ENCODE measurements at regions not wholly inside any gene's neighbourhood (a gene's known extent, or its start where the extent isn't known, plus 50 kb on each side); places are given as distances from the start of the nearest gene placed in this dataset.
"Not testable (repeated sequence)": the region's sequence is repeated elsewhere in the genome, so short reads cannot be mapped to it uniquely, and the experiment has no call there.

DNA sequence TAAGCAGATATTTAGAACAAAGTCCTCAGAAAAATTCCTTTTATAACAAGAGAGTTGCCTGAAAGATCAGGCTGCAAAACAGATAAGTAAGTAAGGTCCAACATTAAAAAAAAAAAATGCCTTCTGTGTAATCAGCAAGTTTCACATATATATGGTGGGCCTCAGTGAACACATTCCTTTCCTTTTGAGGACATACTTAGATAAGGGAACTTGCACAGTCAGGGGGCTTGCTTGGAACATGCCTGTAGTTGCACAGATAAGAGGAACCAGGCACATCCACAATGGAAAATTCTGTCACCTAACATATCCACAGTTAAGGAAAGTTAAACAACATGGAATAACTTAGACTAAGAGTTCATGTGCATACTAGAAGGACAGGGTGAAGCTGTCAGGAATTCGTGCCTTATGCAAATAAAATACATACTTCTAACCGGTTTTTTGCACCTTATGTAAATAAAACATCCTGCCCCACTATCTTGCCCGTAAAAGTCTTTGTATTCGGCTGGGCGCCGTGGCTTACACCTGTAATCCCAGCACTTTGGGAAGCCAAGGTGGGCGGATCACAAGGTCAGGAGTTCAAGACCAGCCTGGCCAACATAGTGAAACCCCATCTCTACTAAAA lies 257.3 kb downstream of the ZNF33B start:
- DNase-seq (ENCODE audit: low read depth), result no peak
- H3K4me3 ChIP-seq (ENCODE audit: low read depth, low read length), result no peak overlapping the region
- TF ChIP-seq, protein P1, sequence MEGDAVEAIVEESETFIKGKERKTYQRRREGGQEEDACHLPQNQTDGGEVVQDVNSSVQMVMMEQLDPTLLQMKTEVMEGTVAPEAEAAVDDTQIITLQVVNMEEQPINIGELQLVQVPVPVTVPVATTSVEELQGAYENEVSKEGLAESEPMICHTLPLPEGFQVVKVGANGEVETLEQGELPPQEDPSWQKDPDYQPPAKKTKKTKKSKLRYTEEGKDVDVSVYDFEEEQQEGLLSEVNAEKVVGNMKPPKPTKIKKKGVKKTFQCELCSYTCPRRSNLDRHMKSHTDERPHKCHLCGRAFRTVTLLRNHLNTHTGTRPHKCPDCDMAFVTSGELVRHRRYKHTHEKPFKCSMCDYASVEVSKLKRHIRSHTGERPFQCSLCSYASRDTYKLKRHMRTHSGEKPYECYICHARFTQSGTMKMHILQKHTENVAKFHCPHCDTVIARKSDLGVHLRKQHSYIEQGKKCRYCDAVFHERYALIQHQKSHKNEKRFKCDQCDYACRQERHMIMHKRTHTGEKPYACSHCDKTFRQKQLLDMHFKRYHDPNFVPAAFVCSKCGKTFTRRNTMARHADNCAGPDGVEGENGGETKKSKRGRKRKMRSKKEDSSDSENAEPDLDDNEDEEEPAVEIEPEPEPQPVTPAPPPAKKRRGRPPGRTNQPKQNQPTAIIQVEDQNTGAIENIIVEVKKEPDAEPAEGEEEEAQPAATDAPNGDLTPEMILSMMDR (conservative IDR thresholded peaks at IDR 0.05; ENCODE audit: low read depth, low read length), result no peak

DNA sequence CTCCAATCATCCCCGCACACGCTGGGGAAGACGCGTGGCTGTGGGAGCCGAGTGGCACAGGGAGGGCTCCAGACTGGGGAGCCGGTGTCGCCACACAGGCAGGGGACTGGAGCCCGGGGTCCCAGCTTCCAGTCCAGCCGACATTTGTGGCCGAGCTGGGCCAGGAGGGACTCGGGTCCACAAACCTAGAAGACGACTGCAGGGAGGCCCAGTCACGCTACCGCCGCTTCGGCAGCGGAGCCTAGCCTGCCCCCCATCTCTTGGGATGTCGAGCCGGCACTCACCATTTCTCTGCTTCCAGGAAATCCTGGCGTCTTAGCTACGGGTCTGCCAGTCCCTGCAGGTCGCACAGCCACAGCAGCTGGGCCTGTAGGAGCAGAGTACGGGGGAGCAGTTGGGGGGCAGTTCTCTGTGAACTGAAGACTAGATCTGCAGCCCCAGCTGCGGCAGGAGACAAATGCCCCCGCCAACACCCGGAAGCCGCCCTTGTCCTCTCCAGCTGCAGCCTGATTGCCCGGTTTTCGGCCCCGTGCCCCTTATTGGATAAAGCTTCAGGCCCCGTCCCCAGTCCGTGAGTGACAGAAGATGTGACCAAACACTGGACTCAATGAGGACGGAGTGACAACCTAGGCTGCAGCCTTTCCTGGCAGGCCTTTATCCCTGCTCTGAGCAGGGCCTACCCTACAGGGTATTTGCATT lies 270.7 kb downstream of the ZNF33B start:
- peak; percentile 40 for DNase-seq (ENCODE audit: low read depth)
- peak overlapping the region; percentile 68 for H3K4me3 ChIP-seq (ENCODE audit: low read depth, low read length)
- TF ChIP-seq, protein P1 (conservative IDR thresholded peaks at IDR 0.05; ENCODE audit: low read depth, low read length), result no peak

DNA sequence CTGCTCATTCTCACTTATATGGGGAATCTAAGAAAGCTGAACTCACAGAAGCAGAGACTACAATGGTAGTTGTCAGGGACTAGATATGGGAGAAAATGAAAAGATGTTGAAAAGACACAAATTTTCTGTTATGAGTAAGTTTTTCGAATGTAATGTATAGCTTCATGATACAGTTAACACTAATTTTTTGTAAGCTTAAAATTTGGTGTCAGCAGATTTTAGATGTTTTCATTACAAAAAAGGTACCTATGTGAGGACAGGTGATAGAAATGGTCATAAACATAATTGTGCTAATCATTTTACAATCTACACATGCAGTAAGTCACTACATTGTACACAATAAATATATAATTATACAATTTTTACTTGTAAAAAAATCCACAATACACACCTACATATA lies 286.6 kb downstream of the ZNF33B start:
- no peak for DNase-seq (ENCODE audit: low read depth)
- TF ChIP-seq, protein P1 (conservative IDR thresholded peaks at IDR 0.05; ENCODE audit: low read depth, low read length), result no peak
- H3K4me3 ChIP-seq (ENCODE audit: low read depth, low read length), result no peak overlapping the region

DNA sequence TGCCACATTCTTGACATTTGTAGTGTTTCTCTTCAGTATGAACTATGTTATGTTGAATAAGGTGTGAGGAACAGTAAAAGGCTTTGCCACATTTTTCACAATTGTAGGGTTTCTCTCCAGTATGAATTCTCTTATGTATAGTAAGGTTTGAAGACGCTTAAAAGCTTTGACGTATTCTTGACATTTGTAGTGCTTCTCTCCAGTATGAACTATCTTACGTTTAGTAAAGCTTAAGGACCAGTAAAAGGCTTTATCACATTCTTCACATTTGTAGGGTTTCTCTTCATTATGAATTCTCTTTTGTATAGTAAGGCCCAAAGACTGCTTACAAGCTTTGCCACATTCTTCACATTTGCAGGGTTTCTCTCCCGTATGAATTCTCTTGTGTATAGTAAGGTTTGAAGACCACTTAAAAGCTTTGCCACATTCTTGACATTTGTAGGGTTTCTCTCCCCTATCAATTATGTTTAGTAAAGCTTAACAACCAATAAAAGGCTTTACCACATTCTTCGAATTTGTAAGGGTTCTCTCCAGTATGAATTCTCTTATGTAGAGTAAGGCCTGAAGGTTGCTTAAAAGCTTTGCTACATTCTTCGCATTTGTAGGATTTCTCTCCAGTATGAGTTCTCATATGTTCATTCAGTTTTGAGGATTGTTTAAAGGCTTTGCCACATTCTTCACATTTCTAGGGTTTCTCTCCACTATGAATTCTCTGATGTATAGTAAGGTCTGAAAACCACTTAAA lies 301.6 kb downstream of the ZNF33B start:
- not testable (repeated sequence) for H3K4me3 ChIP-seq (ENCODE audit: low read depth, low read length); DNase-seq (ENCODE audit: low read depth)

DNA sequence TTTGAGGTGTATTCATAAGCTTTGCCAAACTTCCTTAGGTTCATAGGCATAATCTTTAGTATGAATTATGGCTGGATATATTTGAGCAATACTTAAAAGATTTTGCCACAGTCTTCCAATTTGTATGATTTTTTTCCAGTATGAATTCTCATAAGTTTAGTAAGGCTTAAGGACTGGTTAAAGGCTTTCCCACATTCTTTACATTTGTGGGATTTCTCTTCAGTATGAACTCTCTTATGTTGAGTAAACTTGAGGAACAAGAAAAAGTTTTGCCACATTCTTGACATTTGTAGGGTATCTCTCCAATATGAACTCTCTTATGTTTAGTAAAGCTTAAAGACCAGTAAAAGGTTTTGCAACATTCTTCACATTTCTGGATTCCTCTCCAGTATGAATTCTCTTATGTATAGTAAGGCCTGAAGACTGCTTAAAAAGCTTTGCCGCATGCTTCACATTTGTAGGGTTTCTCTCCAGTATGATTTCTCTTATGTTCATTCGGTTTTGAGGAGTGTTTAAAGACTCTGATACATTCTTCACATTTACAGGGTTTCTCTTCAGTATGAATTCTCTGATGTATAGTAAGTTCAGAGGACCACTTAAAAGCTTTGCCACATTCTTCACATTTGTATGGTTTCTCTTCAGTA lies 302.6 kb downstream of the ZNF33B start:
- not testable (repeated sequence) for DNase-seq (ENCODE audit: low read depth); H3K4me3 ChIP-seq (ENCODE audit: low read depth, low read length)

DNA sequence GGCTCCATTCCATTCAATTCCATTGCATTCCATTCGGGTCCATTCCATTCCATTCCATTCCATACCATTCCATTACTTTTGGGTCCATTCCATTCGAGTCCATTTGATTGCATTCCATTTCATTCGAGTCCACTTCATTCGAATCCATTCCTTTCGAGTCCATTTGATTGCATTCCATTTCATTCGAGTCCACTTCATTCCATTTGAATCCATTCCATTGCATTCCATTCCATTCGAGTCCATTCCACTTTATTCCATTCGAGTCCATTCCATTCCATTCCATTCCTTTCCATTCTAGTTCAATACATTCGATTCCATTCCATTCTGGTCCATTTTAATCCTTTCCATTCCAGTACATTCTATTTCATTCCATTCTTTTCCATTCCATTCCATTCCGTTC lies 334.0 kb downstream of the ZNF33B start:
- DNase-seq (ENCODE audit: low read depth), result no peak
- TF ChIP-seq, protein P1 (conservative IDR thresholded peaks at IDR 0.05; ENCODE audit: low read depth, low read length), result no peak
- no peak overlapping the region for H3K4me3 ChIP-seq (ENCODE audit: low read depth, low read length)

DNA sequence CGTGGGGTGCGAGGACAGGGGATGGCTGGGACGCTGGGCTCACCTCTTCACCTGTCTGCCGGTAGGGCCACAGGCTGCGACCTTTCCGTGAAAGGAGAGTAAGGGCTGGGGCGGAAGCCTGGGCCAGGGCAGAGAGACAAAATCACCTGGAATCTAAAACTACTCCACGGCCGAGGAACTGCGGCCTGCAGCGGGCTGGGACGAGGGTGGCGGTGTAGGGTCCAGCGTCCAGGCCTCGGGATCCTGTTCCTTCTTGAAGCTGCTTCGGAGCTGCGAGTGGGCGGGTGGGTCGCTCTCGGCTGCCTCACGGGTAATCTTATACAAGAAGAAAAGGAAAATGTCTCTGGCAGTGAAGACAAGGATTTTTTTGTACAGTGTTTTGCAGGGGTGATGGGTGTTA lies 356.5 kb downstream of the ZNF33B start:
- not testable (repeated sequence) for H3K4me3 ChIP-seq (ENCODE audit: low read depth, low read length); DNase-seq (ENCODE audit: low read depth)

DNA sequence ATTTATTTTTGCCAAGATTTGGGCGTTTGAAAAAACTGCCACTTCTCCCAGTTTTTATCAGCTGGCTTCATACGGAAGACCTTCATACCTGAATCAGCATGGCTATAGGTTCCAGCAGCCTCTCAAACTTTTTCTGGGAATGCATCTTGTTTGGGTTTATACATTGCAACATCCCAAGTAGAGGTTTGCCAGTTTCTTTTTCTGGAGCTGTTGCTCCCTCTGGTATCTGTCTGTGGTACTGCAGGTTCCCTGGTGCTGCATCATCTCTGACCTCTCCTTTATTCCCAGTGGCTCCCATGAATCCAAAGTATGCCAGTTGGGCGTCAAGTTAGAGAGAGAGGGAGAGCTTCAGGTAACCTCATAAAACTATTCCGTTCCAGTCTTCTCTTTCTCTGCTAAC lies 368.6 kb downstream of the ZNF33B start:
- TF ChIP-seq, protein P1 (conservative IDR thresholded peaks at IDR 0.05; ENCODE audit: low read depth, low read length), result peak; percentile 19
- not testable (repeated sequence) for H3K4me3 ChIP-seq (ENCODE audit: low read depth, low read length); DNase-seq (ENCODE audit: low read depth)

DNA sequence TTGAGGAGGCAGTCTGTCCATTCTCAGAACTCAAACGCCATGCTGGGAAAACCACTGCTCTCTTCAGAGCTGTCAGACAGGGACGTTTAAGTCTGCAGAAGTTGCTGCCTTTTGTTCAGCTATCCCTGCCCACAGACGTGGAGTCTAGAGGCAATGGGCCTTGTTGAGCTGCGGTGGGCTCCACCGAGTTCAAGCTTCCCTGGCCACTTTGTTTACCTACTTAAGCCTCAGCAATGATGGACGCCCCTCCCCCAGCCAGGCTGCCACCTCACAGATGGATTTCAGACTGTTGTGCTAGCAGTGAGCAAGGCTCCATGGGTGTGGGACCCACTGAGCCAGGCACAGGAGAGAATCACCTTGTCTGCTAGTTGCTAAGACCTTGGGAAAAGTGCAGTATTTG lies 375.1 kb downstream of the ZNF33B start:
- not testable (repeated sequence) for H3K4me3 ChIP-seq (ENCODE audit: low read depth, low read length); DNase-seq (ENCODE audit: low read depth)

DNA sequence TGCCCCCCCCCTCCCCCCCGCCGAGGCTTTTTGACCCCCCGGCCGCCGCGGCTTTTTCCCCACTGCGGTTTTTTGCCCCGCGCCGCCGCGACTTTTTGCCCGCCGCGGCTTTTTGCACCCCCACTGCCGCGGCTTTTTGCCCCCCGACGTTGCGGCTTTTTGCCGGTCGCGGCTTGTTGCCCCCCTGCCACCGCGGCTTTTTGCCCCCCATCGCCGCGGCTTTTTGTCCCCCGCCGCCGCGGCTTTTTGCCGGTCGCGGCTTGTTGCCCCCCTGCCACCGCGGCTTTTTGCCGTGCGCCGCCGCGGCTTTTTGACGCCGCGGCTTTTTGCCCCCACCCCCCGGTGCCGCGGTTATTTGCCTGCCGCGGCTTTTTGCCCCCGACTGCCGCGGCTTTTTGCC lies 395.4 kb downstream of the ZNF33B start:
- not testable (repeated sequence) for DNase-seq (ENCODE audit: low read depth); H3K4me3 ChIP-seq (ENCODE audit: low read depth, low read length)

Measured in epithelial cell of proximal tubule (primary cell).